G401 (cell line): ENCODE measurements at regions not wholly inside any gene's neighbourhood (a gene's known extent, or its start where the extent isn't known, plus 50 kb on each side); places are given as distances from the start of the nearest gene placed in this dataset.
A peak's percentile ranks its signal among the peaks of the same experiment; 100 is the strongest.
"Not testable (repeated sequence)": the region's sequence is repeated elsewhere in the genome, so short reads cannot be mapped to it uniquely, and the experiment has no call there.

Source experiments
- DNase-seq: peaks from one replicate; pipeline ENCODE4 v3.0.0-alpha.2; 2015; ENCODE audit warnings: low spot score
- in situ Hi-C: cut with HindIII; loops from 2 replicates; pipeline ENCODE4 v1.10.0; 2016; ENCODE audit warnings: low sequenced_read_pairs, mixed read lengths

GRCh38 chrX:1883772-1884171 lies 268.9 kb downstream of the ASMT start:
- no peak for DNase-seq
- in situ Hi-C loops = no loop called here

DNA sequence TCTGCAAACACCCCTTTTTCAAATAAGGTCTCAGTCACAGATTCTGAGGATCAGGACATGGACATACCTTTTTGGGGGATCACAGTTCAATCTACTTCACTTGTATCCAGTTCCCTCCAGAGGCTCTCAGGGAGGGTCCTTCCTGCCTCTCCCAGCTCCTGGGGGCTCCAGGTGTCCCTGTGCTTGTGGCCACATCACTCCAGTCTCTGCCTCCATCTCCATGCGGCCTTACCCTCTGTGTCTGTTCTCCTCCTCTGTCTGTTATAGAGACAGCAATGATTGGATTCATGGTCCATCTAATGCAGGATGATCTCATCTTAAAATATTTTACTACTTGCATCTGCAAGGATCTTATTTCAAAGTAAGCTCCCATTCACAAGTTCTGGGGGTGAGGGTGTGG lies 269.6 kb downstream of the ASMT start:
- no peak for DNase-seq
- in situ Hi-C loops = no loop called here

DNA sequence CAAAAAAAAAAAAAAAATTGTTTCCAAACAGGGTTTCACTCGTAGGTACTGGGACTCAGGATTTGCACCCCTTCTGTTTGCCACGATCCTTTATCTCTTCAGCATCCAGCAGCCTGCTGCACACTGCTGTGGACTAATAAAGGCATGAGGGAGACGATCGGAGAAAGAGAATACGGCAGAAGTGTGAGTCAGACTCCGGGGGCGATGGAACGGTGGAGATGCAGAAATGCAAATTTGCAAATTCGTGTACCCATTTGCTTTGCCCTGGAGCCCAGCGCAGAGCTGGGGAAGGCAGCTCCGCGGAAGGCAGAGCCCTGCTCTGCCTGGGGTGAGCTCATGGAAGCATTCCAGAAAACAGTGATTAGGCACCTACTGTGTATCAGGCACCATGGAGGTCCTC lies 270.3 kb downstream of the ASMT start:
- in situ Hi-C loops = no loop called here
- DNase-seq = no peak

DNA sequence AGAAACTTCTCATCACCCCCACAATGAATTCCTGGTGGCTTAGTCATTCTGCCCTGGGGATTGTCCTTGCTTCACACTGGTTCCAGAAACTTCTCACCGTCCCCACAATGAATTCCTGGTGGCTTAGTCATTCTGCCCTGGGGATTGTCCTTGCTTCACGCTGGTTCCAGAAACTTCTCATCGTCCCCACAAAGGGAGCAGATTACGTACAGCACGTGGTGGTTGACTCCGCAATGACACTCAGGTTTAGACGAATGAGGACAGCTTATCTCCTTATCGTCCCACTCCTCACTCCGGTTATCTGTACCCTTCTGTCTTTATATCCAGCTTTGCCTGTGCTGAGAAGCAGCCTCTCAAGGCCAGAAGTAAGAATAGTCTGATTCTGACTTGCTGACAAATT lies 273.4 kb downstream of the ASMT start:
- in situ Hi-C loops = not testable (repeated sequence)

DNA sequence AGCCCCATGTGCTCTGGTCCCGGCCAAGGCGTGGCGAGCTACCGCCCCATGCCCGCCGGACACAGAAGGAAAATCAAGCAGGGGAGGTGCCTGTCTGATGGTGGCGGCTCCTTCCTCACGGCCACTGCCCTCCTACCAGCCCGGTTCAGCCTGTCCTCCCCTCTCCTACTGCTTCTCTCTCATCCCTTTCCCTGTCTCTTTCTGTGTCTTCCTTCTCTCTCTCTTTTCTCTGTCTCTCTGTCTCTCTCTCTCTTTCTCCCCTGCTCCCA lies 279.1 kb downstream of the ASMT start:
- no peak for DNase-seq
- in situ Hi-C loops = no loop called here

More for the DNA sequence above, 273.4 kb downstream of the ASMT start:
- not testable (repeated sequence) for DNase-seq

DNA sequence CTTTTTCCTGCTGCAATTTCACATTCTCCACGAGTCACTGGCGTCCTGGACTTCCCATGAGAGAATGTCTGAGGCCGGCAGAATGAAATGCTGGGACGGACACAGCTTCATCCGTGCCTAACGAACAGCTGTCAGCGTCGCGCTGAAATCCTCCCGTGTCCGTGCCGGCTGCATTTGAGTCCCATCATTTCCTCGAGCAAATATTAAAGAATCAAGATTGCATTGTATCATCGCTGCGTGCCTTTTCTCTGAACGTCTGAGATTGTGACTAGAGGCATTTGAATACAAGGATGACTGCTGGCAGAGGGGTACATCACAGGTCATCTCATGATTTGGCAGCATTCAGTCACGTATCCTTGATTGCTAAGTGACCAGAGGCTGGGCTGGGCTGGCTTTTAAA lies 279.9 kb downstream of the ASMT start:
- DNase-seq = no peak
- in situ Hi-C loops = no loop called here

DNA sequence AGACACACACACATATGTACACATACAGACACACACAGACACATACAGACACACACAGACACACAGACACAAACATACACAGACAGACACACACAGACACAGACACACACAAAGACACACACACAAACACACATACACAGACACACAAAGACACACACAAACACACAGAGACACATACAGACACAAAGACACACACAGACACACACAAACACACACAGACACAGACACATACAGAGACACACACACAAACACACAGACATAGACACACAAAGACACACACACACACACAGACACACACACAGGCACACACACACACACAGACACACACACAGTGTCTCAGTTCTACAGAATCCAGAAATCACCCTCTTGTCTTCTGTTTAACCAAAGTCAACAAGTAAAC lies 280.7 kb downstream of the ASMT start:
- in situ Hi-C loops = no loop called here
- no peak for DNase-seq

- in situ Hi-C loops = no loop called here
- DNase-seq = no peak
Measured at GRCh38 chrX:1899841-1900240, 285.0 kb downstream of the ASMT start.

GRCh38 chrX:1902901-1903235 lies 288.0 kb downstream of the ASMT start:
- DNase-seq = no peak
- in situ Hi-C loops = no loop called here

GRCh38 chrX:1903236-1903935 lies 288.5 kb downstream of the ASMT start:
- in situ Hi-C loops = no loop called here
- DNase-seq = no peak

DNA sequence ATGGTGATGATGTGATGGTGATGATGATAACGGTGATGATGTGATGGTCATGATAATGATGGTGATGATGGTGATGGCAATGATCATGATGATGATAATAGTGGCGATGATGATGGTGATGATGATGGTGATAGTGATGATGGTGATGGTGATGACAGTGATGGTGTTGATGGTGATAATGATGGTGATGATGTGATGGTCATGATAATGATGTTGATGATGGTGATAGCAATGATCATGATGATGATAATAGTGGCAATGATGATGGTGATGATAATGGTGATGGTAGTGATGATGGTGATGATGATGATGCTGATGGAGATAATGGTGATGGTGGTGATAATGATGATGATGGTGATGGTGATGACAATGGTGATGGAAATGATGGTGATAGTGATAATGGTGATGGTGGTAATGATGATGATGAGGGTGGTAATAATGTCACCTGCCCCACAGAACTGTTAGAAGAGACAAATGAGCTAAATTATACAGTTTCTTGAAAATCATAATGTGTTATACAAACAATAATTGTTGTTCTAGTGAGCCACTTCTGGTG lies 289.9 kb downstream of the ASMT start:
- no peak for DNase-seq
- in situ Hi-C loops = no loop called here

DNA sequence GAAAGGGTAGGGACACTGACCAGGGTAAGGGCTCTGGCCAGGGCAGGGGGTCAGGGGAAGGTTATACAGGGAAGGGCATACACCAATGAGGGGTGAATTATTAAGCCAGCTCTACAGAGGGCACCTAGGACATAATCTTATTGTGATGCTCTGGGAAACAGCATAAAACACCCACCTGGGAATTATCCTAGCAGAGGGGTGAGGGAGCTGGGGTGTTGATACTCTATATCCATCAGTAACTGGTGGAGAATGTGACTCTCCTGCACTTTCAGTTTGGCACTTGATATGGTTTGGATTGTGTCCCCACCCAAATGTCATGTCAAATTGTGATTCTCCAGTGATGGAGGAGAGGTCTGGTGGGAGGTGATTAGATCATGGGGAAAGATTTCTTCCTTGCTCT lies 291.2 kb downstream of the ASMT start:
- DNase-seq = no peak
- in situ Hi-C loops = no loop called here

- DNase-seq, in situ Hi-C loops: not testable (repeated sequence)
Measured at GRCh38 chrX:1908996-1909395, 294.1 kb downstream of the ASMT start.

DNA sequence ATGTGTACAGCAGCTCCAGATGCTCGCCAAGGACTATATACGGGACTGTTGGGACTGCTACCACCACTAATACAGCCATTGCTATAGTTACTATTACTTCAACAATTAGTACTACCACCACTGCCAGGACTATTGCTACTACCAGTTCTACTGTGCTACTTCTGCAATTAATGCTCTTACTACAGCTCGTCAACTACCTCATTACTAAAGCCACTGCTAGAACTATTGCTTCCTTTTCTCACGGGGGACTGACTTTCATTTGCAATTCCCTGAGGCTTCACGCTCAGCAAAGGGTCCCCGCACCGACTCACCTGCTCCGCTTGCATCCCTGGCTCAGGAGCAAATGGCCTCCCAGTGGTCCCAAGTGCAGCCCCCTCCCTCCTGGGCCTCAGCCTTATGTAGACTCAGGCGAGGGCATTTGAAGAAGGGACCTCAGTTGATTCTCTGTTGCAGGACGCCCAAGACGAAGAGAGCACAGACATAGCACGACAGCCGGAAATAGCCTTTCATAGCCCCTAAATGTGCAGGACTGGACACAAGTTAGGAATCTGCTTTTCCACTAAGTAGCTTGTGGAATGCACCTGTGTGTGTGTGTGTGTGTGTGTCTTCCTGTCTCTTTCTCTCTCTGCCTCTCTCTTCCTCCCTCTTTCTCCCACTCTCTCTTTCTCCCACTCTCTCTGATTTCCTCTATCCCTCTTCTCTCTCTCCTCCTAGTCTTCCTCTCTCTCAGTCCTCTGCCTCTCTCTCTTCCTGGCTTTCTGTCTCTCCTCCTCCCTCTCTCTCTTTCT lies 294.8 kb downstream of the ASMT start:
- no peak for DNase-seq
- in situ Hi-C loops = no loop called here

DNA sequence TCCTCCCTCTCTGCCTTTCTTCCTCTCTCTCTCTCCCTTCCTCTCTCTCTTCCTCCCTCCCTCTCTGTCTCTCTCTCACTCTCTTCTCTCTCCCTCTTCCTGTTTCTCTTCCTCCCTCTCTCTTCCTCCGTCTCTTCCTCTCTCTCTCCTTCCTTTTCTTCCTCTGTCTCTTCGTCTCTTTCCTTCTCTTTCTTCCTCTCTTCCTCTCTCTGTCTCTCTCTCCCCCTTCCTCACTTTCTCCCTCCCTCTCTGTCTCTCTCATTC lies 295.3 kb downstream of the ASMT start:
- in situ Hi-C loops = no loop called here

DNA sequence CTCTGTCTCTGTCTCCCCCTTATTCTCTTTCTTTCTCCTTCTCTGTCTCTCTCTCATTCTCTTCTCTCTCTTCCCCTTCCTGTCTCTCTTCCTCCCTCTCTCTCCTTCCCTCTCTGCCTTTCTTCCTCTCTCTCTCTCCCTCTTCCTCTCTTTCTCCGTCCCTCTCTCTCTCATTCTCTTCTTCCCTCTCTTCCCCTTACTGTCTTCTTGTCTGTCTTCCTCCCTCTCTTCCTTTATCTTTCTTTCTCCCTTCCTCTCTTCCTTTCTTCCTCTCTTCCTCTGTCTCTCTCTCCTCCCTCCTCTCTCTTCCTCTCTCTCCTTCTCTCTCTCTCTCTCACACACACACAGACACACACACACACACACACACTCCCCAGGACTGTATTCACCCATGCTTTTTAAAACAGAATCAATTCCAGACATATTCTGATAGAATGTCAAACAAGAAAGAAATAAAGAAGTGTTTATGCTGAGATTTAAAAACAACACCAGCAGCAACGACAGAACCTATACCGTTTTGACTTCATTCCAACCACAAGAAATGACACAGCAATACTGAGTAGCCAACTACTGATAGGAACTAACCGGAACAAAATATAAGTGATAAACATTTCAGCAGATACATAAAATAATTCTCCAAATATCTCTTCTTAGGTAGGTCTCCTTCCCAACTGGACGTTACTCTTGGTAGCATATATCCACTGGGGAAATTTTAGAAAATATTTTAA lies 296.7 kb downstream of the ASMT start:
- in situ Hi-C loops = no loop called here
- DNase-seq = no peak

More for the DNA sequence above, 295.3 kb downstream of the ASMT start:
- no peak for DNase-seq

DNA sequence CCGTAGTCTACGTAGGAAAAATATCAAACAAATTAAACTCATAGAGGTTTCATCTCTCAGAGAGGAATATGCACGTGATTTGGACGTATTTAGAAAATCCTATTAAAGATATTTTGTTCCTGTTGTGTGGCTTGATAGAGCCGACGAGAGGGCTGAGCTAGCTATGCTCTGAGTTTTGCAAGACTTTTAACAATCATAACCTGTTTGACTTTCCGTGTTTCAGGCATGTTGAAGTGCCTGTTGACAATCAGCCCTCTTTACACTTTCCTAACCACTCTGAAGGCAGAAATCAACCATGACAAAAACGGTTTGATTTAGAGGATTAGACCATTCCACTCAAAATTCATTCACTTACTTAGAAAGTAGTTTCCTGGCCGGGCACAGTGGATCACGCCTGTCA lies 297.3 kb downstream of the ASMT start:
- in situ Hi-C loops = no loop called here

GRCh38 chrX:1914606-1915365 lies 299.9 kb downstream of the ASMT start:
- in situ Hi-C loops = no loop called here
- no peak for DNase-seq

More for the DNA sequence above, 297.3 kb downstream of the ASMT start:
- DNase-seq = no peak

- in situ Hi-C loops = no loop called here
- no peak for DNase-seq
Measured at GRCh38 chrX:1918780-1919179, 303.9 kb downstream of the ASMT start.

- DNase-seq = peak; percentile 4
- in situ Hi-C loops = no loop called here
Measured at GRCh38 chrX:1925053-1925481, 310.2 kb downstream of the ASMT start.
